ENCODE measurements at regions not wholly inside any gene's neighbourhood (a gene's known extent, or its start where the extent isn't known, plus 50 kb on each side); places are given as distances from the start of the nearest gene placed in this dataset.

DNA sequence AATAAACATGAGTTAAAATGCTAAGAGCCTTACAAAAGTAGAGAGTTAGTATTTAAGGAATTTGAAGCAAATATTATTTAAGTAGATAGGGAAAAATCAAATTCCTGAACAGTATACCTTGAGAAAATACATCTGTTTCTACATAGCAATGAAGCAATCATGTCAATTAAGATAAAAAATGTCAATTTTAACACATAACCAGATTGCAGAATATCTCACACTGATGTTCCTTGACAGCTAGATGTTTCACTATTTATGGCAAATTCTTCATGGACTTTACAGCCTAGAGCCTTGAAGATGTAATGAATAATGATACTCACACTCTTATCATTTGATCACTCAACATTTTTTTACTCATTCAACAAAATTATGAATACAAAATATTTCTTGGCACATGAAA is 708.2 kb upstream of the PTPRD start:
- no peak for DNase-seq (ENCODE audit: low spot score)

DNA sequence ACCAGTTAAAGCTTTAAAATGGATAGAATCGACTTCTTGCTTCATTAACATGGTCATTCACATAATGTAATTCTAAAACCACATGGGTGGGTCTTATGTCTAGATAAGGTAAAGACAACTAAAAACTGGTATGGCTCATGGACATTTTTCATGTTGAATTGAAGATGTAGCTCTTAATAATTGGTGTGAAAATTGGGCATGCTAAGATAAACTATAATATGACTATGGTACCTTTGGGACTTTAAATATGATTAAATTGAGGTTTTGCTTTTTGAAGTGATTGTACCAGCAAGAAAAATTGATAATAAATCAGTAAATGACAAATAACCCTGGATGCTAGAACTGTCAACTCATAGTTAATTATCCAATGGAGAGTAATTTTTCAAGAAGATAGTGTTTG is 710.7 kb upstream of the PTPRD start:
- DNase-seq (ENCODE audit: low spot score): no peak

DNA sequence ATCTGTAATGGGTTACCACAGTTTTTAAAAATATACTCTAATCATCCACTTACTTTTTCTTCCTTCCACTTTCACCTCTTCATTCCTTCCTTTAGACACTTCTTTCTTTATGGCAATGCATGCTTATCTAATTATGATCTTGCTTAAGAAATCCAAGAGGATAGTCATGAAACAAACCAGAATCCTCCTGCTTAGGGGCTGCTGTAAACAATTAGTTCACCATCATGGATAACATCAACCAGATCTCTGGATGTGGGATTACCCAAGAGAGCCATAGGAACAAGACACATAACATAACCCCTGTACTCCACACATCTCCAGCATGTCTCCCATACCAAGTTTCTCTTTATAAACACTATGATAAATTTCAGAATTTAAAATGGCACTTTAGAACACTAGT is 713.4 kb upstream of the PTPRD start:
- DNase-seq (ENCODE audit: low spot score): no peak

DNA sequence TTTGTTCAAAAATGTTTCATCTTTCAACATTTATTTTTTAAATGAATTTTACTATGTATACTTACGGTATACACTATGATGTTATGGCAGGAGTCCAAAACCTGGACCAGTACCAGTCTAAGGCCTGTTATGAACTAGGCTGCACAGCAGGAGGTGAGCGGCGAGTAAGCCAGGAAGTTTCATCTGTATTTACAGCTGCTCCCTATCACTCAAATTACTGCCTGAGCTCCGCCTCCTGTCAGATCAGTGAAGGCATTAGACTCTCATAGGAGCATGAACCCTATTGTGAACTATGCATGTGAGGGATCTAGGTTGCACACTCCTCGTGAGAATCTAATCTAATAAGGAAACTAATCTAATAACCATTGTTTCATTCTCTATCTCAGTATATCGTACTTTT is 715.5 kb upstream of the PTPRD start:
- no peak for DNase-seq (ENCODE audit: low spot score)

DNA sequence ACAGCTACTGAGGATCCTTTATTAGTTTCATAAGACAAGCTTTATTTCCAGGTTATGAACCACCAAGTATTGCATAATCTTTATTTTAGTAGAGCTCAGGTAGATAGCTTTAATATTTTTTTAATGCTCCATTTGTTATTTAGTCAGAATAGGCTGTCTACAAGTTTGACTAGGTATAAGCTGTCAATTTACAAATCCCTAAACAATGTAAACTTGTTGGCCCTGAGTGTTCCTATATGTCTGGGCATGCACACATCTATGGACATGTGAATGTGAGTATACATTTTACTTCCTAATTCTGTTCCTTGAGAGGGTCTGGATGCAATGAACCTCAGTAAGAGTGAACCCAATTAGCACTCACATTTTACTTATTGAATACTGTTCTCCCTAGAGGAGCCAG is 722.2 kb upstream of the PTPRD start:
- DNase-seq (ENCODE audit: low spot score): no peak

DNA sequence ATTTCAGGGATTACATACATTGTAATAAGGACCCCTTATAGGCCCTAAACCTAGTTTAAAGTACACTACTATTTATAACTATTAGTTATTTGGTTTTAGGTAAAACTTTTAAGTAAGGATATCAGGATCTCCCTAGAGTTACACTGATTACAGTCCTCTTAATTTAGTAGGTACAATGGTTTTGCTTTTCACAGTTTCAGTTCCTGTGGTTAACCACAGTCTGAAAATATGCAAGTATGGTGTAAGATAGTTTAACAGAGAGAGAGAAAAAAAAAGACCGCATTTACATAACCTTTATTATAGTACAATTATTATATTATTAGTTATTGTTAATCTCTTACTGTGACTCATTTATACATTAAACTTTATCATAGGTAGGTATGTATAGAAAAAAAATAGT is 725.3 kb upstream of the PTPRD start:
- no peak for DNase-seq (ENCODE audit: low spot score)

DNA sequence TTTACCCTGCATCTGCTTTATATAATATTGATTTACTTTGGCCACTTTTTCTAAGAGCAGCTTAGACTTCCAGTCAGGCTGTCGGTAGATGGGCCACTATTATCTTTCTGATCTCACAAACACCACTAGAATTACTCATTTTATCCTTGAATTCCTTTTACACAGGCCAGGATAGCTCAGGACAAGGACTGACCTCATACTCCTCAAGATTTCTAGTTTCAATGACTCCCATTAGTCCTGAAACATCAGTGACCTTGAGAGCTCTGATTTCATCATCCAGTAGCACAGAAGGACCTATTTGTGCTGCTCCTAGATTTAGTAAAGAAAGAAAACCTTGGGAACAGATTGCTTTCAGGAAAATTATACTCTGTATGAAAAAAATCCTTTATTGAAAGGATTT is 727.9 kb upstream of the PTPRD start:
- no peak for DNase-seq (ENCODE audit: low spot score)

DNA sequence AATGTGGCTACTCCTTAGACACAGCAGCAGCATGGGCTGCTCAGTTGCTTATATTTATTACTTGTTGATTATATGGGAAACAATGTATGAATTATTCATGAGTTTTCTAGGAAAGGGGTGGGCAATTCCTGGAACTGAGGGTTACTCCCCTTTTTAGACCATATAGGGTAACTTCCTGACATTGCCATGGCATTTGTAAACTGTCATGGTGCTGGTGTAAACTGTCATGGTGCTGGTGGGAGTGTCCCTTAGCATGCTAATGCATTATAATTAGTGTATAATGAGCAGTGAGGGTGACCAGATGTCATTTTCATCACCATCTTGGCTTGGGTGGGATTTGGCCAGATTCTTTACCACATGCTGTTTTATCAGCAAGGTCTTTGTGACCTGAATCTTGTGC is 734.6 kb upstream of the PTPRD start:
- no peak for DNase-seq (ENCODE audit: low spot score)

DNA sequence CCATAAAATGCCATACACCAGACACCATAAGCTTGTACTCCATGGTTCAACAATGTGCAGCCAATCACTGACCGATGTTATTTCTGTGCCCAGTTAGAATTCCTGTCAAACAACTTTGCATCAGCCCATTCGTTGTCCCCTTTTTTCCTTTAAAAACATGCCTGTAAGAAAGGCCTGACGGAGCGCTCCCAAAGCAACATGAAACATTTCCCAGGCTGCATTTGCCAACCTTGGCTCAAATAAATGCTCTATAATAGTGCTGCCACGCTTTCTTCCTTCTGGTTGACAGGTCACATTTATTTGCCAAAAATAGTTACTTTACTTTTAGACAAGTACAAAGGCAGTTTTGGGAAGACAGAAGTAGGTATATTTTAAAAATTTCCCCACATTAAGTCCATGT is 735.6 kb upstream of the PTPRD start:
- DNase-seq (ENCODE audit: low spot score): no peak

DNA sequence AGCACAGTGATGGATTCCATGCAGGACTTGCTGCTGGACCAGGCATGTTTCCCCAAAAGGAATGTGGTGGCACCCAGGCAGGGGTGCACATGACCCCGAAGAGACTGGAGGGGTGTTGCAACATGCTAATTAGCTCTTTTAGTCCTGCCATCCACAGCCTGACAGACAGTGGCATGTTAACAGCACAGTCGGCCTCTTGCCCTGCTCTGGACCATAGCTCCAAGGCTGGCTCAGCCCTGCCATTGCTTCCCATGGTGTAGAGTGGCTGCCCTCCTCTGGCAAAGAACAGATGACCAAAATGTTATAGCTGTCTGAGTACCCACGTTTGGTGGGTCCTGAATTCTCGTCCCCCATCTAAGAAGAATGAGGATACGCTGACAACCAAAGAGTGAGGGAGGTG is 736.4 kb upstream of the PTPRD start:
- no peak for DNase-seq (ENCODE audit: low spot score)

DNA sequence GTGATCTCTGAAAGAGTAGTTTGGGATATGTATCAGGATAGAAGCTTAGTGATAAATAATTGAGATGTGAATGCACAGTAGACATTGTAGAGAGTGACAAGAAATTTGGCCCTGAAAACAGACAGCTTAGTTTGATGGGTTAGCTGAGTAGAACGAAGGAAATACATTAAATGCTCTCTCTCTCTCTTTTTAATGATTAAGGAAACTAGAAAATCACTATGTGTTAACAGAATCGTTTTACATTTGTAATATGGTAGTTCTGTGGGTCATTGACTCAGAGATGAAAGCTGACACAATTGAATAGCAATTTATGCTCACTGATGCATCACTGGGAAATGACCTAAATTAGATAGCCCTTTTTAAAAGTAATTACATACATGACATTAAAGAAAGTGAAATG is 739.8 kb upstream of the PTPRD start:
- no peak for DNase-seq (ENCODE audit: low spot score)

DNA sequence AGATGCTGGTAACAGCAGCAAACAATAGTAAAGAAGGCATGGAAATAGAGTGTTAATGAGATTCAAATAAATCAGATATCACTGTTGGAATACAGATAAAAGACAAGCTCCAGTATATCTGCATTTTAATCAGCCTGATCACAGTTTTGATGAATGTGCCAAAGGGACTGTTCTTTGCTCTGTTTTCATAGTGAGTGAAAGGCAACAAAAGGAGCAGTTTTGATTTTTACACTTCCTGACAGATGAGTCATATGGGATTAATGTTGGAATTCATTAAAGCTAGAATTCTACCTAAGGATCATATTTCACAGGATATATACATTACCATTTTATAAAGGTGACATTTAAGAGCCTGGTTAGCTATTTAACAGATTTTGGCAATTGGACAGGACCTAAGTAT is 743.3 kb upstream of the PTPRD start:
- no peak for DNase-seq (ENCODE audit: low spot score)

DNA sequence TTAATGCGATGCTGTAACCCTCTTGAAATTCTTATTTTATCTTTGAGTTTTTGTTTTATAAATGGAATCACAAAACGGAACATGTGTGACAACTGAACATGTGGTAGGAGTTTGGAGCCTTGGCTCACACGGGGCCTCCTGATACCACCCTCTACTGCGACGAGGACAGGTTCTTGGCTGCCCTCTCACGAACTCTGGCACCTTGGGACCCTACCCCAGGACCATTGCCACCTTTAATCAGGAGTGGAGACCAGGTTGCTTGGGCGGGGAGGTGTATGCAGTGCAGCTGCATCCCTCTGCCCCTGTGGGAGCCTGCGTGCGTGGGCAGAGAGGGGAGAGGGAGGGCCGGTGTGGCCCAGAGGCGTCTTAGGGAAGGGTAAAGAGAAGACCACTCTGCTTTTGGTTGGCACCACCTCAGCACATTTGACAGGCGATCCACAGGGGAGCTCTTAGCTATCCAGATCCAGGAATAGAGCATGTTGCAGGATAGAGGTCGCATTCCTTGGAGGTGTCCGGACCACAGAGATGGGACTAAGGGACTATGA is 753.9 kb upstream of the PTPRD start:
- no peak for DNase-seq (ENCODE audit: low spot score)

DNA sequence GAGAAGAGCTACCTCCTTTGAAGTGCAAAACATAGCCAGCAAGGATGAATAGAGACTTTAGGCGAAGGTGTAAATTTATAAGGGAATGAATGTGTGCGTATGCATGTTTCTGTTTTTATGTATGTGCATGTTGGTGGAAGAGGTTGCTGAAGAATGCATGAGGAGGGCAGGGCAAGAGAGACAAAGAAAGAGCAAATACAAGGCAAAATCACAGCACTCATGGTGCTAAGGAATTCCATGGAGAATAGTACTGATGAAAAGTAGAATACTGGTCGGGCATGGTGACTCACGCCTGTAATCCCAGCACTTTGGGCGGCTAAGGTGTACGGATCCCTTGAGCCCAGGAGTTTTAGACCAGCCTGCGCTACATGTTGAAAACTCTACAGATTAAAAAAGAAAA is 762.1 kb upstream of the PTPRD start:
- DNase-seq (ENCODE audit: low spot score): no peak

DNA sequence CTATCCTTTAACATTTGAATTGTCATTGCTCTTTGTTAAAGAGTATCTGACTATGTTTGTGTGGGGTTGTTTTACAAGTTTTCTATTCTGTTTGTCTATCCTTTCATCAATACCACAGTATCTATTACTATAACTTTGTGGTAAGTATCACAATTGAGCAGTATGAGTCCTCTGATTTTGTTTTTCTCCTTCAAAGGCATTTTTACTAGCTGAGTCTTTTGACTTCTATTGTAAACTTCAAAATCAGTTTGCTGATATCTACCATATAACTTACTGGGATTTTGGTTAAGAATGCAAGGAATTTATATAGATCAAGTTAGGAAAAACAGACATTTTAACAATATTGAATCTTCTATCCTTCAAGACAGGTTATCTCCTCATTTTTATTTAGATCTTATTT is 789.8 kb upstream of the PTPRD start:
- no peak for DNase-seq (ENCODE audit: low spot score)

DNA sequence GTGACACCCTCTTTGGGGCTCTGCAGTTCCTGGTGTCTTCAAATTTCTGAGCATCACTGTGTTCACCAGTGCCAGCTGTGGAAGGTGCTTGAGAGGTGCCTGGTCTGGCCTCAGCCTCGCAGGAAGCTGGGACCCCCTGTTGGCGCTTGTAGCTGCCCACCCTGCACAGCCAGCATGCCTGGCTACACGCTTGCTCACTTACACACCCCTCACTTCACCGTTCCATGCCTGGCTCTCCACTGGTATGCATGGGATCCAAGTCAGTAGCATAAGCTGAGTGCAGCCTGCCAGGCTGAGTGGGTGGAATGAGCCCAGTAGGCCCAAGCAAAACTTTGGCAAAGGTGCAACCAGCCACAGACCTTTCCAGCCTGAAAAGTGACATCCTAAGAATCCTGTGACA is 801.4 kb upstream of the PTPRD start:
- no peak for DNase-seq (ENCODE audit: low spot score)

DNA sequence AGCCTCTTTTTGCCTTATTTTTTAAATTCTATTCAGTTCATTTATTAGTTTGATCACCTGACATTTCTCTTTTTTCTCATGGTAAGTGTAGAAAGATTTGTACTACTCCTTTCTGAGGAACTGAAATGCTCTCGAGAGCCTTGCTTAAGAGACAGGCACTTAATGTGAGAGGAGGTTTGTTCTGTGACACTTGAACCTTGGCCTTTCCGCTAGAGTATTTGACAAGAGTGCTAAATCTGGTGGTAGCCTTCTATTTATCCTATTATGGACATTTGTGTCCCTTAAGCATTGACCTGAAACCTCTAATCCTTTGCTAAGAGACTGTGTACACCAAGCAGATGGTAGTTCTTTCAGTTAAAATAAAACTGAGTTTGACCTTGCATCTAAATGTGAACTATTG is 805.0 kb upstream of the PTPRD start:
- DNase-seq (ENCODE audit: low spot score): no peak

DNA sequence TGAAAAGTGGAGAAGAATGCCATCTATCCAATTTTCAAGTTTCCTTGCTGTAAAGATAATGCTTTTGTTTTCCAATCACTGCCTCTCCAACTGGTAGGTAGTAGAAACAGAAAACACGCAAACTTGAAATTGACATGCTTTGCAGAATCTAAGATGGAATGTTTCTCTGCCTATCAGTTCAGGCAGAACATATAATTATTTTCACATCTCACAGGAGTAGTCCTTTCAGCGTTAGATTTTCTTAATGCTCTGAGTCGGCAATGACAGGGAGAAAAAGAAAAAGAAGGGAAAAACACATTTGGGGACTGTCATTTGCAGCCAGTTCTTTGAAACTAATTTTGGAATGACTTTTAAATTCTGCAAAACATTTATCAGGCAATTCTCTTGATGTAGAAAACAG is 818.7 kb upstream of the PTPRD start:
- no peak for DNase-seq (ENCODE audit: low spot score)

DNA sequence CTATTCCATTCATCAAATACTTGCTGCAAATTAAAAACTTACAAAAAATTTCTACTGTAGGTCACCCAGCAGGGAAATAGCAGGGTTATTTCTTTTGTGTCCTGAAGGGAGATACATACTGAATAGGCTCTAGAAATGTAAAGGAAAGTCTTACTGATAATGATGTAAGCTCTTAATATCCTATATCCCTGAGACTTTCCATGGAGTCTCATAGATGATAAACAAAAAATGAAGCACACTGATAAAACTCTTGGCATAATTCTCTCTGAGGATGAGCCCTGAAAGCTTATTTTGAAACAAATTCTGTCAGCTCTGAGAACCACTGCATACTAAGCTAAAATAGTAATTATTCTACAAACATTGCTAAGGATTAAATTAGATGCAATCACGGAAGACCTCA is 819.6 kb upstream of the PTPRD start:
- DNase-seq (ENCODE audit: low spot score): no peak

DNA sequence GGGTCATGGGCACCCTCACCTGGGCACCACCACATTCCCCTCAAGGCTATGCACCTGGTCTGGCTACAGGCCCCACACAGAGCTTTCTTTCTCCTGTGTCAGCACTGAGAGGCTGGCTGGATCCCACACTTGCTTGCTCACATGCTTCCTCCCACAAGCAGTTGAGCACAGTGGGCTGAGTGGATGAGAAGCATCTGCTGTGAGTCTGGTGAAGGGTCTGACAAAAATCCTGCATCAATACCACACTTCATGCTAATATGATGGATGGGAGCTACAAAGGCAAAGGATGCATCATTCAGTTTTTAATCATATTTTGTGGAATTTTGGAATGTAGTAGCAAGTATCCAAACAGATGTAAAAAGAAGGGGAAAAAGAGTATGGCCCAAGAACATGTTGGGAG is 830.8 kb upstream of the PTPRD start:
- no peak for DNase-seq (ENCODE audit: low spot score)

DNA sequence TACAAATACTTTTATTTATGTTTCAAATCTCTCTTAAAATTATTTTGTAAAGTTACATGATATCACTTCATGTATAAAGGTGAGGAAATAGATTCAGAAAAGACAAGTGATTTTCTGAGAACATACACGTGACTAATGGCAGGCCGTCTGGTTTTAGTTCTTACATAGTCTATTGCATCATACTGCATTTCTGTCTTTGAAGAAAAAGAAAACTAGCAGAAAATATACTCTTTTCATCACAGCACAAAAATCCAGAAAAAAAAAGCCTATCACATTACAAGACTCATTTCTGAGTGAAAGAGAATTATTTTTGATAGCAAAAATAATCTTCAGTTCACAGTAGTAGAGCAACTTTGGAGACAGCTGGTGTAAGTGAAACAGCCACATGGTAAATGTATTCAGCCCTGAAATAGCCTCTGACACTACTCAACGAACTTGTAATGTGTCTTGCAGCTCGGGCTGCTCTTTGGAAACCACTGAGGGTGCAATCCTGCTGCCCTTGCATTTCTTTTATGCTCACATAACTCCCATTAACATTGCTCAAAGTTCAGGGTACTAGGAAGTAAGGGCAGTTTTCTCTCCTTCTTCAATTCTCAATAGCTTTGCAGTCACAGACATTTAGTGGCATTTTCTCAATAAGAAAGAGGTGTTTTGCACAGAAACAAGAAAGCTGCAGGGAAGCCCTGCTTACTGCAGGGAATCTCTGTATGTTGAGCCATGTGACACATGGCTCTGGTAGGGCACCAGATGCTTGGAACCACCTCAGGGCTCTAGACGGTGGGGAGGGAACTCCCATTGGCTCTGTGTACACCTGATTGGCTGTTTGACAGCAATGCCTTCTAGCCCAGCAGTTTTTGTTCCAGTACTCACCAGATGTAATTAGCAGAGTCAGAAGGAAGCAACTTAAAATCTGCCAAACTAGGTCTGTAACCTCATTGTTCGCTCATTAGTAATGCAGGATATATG is 845.3 kb upstream of the PTPRD start:
- DNase-seq (ENCODE audit: low spot score): no peak

DNA sequence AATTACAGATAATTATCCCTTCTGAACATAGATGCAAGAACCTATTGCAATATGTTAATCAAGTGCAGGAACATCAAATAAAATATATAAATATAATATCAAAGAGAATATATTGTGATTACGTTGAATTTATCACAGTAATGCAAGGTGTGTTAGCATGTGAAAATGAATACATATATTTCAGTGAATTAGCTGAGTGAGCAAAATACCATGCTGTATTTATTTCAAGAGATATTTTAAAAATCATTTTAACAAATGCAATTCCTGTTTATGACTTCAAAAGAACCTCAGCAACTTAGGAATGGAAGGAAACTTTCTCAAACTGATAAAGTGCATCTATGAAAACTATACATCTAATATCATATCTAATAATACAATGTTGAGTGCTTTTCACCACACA is 856.9 kb upstream of the PTPRD start:
- no peak for DNase-seq (ENCODE audit: low spot score)

DNA sequence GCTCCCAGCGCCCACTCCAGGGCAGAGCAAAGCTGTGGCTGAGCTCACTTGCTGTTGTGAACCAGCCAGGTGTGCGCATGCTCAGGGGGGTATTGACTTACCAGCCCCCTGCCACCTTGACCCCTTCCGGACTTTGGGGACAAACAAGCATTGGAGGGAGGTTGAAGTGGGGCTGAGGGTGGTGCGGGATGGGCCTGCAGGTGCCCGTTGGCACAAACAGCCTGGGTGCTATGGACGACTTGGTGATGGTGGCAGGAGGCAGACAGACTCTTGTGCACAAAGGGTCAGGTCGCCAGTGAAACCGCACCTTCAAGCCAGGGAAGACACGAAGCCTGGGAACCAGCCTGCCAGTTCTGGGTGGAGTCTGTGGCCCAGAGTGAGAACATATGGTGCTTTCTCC is 858.5 kb upstream of the PTPRD start:
- DNase-seq (ENCODE audit: low spot score): no peak

DNA sequence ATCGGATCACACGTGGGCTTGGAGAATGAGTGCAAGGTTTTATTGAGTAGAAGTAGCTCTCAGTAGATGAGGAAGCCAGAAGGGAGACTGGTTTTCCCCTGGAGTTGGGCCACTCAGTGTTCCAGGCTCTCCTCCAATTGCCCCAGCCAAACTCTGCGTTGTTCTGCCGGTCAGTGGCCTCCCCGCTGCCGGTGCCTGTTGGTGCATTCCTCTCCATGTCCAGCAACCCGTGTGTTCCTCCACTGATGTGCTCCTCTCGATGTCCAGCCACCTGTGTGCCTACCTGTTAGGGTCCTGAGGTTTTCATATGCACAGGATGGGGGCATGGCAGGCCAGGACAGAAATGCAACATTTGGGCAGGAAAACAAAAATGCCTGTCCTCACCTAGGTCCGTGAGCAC is 888.0 kb upstream of the PTPRD start:
- no peak for DNase-seq (ENCODE audit: low spot score)
